Lung microvascular endothelial cell (primary cell): ENCODE measurements at regions not wholly inside any gene's neighbourhood (a gene's known extent, or its start where the extent isn't known, plus 50 kb on each side); places are given as distances from the start of the nearest gene placed in this dataset.

Experiments used
- DNase-seq, 2 donors: peaks; one replicate each; pipeline versions ENCODE4 v3.0.0 to v3.0.0-alpha.2; 2010; ENCODE audit warnings: low read depth in 2 of 2

DNA sequence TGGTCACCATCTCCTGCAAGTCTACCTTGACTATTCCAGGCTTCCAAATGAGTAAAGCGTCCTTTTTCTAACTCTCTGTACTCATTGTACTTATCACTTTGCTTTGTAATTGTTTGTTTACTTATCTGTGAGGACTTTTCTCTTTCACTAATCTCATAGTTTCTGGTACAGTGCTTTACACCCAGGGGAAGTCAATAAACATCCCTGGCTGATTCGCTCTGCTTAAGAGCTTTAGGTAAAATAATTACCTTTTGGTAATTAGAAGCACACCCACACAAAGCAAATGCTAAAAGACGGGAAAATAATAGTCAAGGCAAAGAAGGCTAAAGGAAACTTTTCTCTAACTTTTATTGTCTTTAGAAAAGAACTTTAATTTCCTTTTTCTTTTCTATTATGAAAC lies 466.9 kb upstream of the ROBO1 start:
- DNase-seq, result no peak

GRCh38 chr3:80233576-80233975 lies 465.8 kb upstream of the ROBO1 start:
- DNase-seq, result no peak

GRCh38 chr3:80232760-80233159 lies 465.0 kb upstream of the ROBO1 start:
- DNase-seq, result peak in 1 of 2 donors; percentile 1

DNA sequence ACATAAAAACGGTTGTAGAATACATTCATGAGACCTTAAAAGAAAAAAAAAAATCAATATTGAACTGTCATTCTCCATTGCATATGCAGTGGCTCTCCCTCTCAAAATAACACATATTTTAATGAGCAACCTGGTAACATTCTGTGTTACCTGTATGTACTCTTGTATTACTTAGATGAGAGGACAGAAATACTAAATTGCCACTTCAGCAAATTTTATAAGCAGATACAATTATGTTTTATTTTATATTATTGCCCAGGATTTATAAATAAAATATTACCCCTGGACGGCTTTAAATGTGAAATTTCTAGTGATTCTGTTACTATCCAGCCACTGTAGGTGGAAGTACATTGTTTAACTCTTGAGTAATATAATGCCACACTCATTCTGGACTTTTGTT lies 463.2 kb upstream of the ROBO1 start:
- DNase-seq, result no peak

- no peak for DNase-seq
Observed at GRCh38 chr3:80227216-80227615, 459.4 kb upstream of the ROBO1 start.

- no peak for DNase-seq
Observed at GRCh38 chr3:80215191-80215590, 447.4 kb upstream of the ROBO1 start.

- peak in 1 of 2 donors; percentile 27 for DNase-seq
Observed at GRCh38 chr3:80213086-80213485, 445.3 kb upstream of the ROBO1 start.

- DNase-seq, result peak in 1 of 2 donors; percentile 20
Observed at GRCh38 chr3:80192936-80193335, 425.1 kb upstream of the ROBO1 start.

DNA sequence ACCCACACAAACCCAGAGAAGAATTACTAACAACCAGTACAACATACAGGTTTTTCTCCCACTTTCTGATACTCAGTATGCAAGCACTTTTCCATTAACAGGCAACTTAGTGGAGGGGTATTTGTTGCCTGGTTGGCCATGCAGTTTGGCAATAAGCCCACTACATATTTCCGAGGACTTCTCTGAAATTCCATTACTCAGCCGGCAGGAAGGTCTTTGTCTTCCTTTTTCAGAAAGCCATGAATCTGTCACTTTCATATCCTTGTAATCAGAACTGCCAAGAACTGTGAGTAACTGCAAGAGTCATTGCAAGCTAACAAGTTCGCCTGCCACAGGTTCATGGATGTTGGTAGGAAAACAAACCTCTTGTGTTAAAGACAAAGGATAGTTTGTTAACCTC lies 422.3 kb upstream of the ROBO1 start:
- DNase-seq, result peak; percentile 38 to 94

DNA sequence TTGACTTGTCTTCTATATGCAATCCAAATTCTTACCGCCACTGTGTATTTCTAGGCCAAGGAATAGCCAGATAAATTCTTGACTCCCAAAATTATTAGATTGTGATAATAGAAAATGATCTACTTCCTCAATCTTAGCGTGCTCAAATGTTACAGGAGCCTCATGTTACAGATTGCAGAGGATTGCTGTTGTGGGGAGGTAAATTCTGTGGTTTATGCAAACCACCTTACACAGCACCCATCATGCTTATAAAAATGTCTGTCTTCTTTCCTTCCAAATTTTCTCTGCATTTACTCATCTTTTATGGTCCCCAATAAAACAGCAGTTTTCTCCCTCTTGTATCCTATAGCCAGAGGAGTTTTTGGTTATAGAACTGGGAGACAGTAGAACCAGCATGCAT lies 420.2 kb upstream of the ROBO1 start:
- no peak for DNase-seq

GRCh38 chr3:80159990-80160506 lies 392.2 kb upstream of the ROBO1 start:
- DNase-seq, result no peak

GRCh38 chr3:80158332-80158731 lies 390.5 kb upstream of the ROBO1 start:
- no peak for DNase-seq

GRCh38 chr3:80157546-80157945 lies 389.7 kb upstream of the ROBO1 start:
- DNase-seq, result no peak

GRCh38 chr3:80152692-80153091 lies 384.9 kb upstream of the ROBO1 start:
- DNase-seq, result no peak

DNA sequence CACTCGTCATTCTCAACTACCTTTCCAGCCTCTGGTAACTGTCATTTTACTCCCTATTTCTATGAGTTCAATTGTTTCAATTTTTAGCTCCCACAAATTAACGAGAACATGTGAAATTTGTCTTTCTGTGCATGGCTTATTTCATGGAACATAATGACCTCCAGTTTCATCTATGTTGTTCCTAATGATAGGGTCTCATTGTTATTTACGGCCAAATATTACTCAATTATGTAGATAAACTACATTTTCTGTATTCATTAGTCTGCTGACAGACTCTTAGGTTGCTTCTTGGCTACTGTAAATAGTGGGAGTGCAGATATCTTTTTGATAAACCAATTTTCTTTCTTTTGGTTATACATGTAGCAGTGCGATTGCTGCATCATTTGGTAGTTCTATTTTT lies 374.9 kb upstream of the ROBO1 start:
- DNase-seq, result no peak

GRCh38 chr3:80141557-80141956 lies 373.8 kb upstream of the ROBO1 start:
- DNase-seq, result no peak

DNA sequence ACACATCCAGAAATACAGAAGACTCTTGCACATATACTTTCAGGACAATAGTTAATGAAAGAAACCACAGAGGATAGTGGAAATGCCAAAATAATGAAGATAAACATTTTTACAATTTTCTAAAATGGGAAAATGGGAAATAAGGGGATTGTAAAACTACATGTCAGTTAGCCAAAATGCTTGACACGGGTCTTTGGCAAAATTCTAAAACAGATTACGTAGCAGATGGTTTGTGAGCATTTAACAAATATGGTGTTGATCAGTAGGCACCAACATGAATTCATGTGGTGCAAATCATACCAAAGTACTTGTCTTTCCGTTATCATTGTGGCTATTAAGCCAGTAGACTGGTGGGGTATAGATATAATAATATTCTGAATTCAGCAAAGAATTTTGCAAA lies 348.5 kb upstream of the ROBO1 start:
- no peak for DNase-seq

- DNase-seq, result no peak
Observed at GRCh38 chr3:80114694-80115093, 346.9 kb upstream of the ROBO1 start.

- DNase-seq, result no peak
Observed at GRCh38 chr3:80113331-80113730, 345.5 kb upstream of the ROBO1 start.

GRCh38 chr3:80099559-80100066 lies 331.8 kb upstream of the ROBO1 start:
- DNase-seq, result no peak

DNA sequence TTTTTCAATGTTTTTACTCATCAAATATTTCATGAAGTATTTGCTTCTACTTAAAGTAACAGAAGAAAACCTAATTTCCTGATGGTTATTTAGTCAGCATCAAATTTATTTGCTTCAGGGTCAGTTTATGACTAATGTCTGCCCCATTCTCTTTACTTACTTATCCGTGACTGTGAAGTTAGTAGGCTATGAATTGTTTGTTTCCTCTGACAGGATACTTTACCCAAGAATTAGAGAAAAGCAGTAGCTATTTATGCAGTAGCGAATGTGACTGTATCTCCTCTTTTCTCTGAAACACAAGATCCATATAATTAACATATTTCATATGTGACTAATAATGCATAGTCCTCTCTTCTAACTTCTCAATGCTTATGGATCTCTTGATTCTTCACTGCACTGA lies 329.9 kb upstream of the ROBO1 start:
- no peak for DNase-seq

- DNase-seq, result no peak
Observed at GRCh38 chr3:80096909-80097308, 329.1 kb upstream of the ROBO1 start.

DNA sequence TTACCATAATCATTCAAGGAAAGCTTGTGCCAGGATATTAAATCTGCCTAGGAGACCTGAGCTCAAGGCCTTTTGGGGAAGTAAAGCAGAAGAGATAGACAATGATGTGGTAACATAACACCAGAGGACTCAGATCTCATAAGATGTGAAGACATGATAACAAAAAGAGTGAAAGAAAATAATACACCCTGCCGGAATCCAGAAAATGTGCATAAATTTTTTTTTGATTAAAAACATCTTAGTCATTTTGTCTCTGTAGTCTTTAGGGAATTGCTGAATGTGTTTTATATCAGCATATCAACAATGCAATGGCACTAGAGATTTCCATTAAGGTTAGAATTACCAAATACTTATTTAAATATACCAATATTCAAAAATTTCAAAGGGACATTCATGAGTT lies 326.8 kb upstream of the ROBO1 start:
- DNase-seq, result no peak

- peak in 1 of 2 donors; percentile 6 for DNase-seq
Observed at GRCh38 chr3:80087767-80088166, 320.0 kb upstream of the ROBO1 start.
